Upper lobe of left lung (tissue), 4 donors: ENCODE measurements at regions not wholly inside any gene's neighbourhood (a gene's known extent, or its start where the extent isn't known, plus 50 kb on each side); places are given as distances from the start of the nearest gene placed in this dataset.

Source experiments
- EP300 ChIP-seq, 4 donors: sonication (generic); formaldehyde crosslinking; IDR thresholded peaks; one replicate each; pipeline ENCODE4 v1.5.1; 2017; ENCODE audit warnings: antibody characterized with exemption in 4 of 4, control low read depth in 2 of 4
- POLR2A ChIP-seq, 4 donors: fragments of 450-650 bp; IDR thresholded peaks; one replicate each; pipeline ENCODE4 v1.5.1; 2016 to 2017; ENCODE audit warnings: antibody characterized with exemption in 4 of 4, mild to moderate bottlenecking in 2 of 4
- POLR2AphosphoS5 ChIP-seq, 2 donors: sonication (generic); formaldehyde crosslinking; IDR thresholded peaks; one replicate each; pipeline ENCODE4 v1.5.1; 2017; ENCODE audit warnings: antibody characterized with exemption in 2 of 2
- TF ChIP-seq, protein P1 (sequence below), 6 experiments: fragments of 450-650 bp in 4 of 6; fragments of 200-600 bp in 2 of 6; sonication (generic) in 2 of 6; IDR thresholded peaks; one replicate each; pipeline ENCODE4 v1.5.1; 2016 to 2019; ENCODE audit warnings: antibody characterized with exemption in 6 of 6

DNA sequence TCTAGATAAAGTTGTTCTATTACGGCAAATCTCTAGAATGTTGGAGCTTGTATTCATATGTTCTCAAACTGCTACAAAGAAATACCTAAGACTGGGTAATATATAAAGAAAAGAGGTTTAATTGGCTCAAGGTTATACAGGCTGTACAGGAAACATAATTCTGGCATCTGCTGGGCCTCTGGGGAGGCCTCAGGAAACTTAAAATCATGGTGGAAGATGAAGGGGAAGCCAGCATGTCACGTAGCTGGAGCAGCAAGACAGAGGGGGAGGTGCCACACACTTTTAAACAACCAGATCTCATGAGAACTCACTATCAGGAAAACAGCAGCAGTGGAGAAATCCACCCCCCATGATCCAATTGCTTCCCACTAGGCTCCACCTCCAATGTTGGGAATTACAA, 390.4 kb upstream of the ADGRL4 start:
- TF ChIP-seq, protein P1, sequence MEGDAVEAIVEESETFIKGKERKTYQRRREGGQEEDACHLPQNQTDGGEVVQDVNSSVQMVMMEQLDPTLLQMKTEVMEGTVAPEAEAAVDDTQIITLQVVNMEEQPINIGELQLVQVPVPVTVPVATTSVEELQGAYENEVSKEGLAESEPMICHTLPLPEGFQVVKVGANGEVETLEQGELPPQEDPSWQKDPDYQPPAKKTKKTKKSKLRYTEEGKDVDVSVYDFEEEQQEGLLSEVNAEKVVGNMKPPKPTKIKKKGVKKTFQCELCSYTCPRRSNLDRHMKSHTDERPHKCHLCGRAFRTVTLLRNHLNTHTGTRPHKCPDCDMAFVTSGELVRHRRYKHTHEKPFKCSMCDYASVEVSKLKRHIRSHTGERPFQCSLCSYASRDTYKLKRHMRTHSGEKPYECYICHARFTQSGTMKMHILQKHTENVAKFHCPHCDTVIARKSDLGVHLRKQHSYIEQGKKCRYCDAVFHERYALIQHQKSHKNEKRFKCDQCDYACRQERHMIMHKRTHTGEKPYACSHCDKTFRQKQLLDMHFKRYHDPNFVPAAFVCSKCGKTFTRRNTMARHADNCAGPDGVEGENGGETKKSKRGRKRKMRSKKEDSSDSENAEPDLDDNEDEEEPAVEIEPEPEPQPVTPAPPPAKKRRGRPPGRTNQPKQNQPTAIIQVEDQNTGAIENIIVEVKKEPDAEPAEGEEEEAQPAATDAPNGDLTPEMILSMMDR (IDR thresholded peaks at IDR 0.05), result no peak
- no peak for TF ChIP-seq EP300 (IDR thresholded peaks at IDR 0.05)
- no peak for TF ChIP-seq POLR2AphosphoS5 (IDR thresholded peaks at IDR 0.05)
- TF ChIP-seq POLR2A (IDR thresholded peaks at IDR 0.05), result no peak
